H1 (cell line): ENCODE measurements at regions not wholly inside any gene's neighbourhood (a gene's known extent, or its start where the extent isn't known, plus 50 kb on each side); places are given as distances from the start of the nearest gene placed in this dataset.

ENCODE experiments used
- CTCF ChIA-PET: fragments of 300-600 bp; sonication (Branson Sonifier 250); formaldehyde crosslinking; loops from one replicate; lab custom pipeline; 2021; ENCODE audit not compliant: partially characterized antibody; lab: Charles Lee
- POLR2A ChIA-PET: fragments of 300-600 bp; sonication (Branson Sonifier 250); formaldehyde crosslinking; loops from one replicate; lab custom pipeline; 2021; ENCODE audit warnings: inconsistent platforms; ENCODE audit not compliant: partially characterized antibody; lab: Charles Lee
- DNase-seq, 2 experiments: peaks; one replicate each; pipeline versions ENCODE4 v3.0.0 to v3.0.0-alpha.2; 2010 to 2022; ENCODE audit warnings: low spot score in 2 of 2, low read depth in 1 of 2, mixed read lengths in 1 of 2
- FAIRE-seq: peaks from 2 replicates; lab custom pipeline; 2011; peaks lifted over from hg19 to GRCh38; lab: Jason Lieb, UNC
- H2AFZ ChIP-seq: 2 replicates; pipeline ENCODE4 v1.8.1; 2012; ENCODE audit warnings: low read length, inconsistent platforms
- H2AK5ac ChIP-seq: 2 replicates; pipeline ENCODE4 v1.6.1; 2013; ENCODE audit warnings: low read depth, low read length
- H2BK120ac ChIP-seq: replicated peaks from 2 replicates; pipeline ENCODE3; 2013; ENCODE audit warnings: low read depth, low read length, inconsistent platforms
- H2BK12ac ChIP-seq: 2 replicates; pipeline ENCODE4 v1.6.1; 2013; ENCODE audit warnings: low read depth, low read length
- H2BK15ac ChIP-seq: 2 replicates; pipeline ENCODE4 v1.6.1; 2013; ENCODE audit warnings: low read length
- H2BK20ac ChIP-seq: 2 replicates; pipeline ENCODE4 v1.6.1; 2013; ENCODE audit warnings: low read length
- H2BK5ac ChIP-seq: 2 replicates; pipeline ENCODE4 v1.6.1; 2013; ENCODE audit warnings: low read depth, low read length
- H3K14ac ChIP-seq: 2 replicates; pipeline ENCODE4 v1.6.1; 2013; ENCODE audit warnings: inconsistent platforms; ENCODE audit not compliant: insufficient read length
- H3K18ac ChIP-seq: 2 replicates; pipeline ENCODE4 v1.6.1; 2013; ENCODE audit warnings: low read length; ENCODE audit errors: extremely low read depth
- H3K23ac ChIP-seq: 2 replicates; pipeline ENCODE4 v1.6.1; 2013; ENCODE audit warnings: inconsistent platforms; ENCODE audit not compliant: insufficient read length
- H3K23me2 ChIP-seq: 2 replicates; pipeline ENCODE4 v1.6.1; 2013; ENCODE audit warnings: low read depth, low read length
- H3K27ac ChIP-seq: 2 replicates; pipeline ENCODE4 v1.6.1; 2011; ENCODE audit warnings: low read depth, low read length, inconsistent platforms
- H3K27me3 ChIP-seq, 4 experiments: replicated peaks in 1 of 4; 1 replicate in 1 of 4; 2 replicates in 3 of 4; pipeline versions ENCODE4 v1.6.1 to v1.8.1; 2011 to 2013; ENCODE audit warnings: low read length in 3 of 4, mild to moderate bottlenecking in 3 of 4, inconsistent platforms in 2 of 4, mixed read lengths in 2 of 4, moderate library complexity in 1 of 4; ENCODE audit not compliant: control insufficient read depth in 3 of 4, insufficient read depth in 3 of 4; ENCODE audit errors: extremely low read depth in 1 of 4
- H3K36me3 ChIP-seq, 4 experiments: 2 replicates each; pipeline versions ENCODE4 v1.6.1 to v1.8.1; 2011 to 2013; ENCODE audit warnings: mild to moderate bottlenecking in 4 of 4, low read length in 3 of 4, moderate library complexity in 2 of 4, control low read depth in 1 of 4, inconsistent platforms in 1 of 4; ENCODE audit not compliant: insufficient read depth in 4 of 4, control insufficient read depth in 2 of 4
- H3K4ac ChIP-seq: replicated peaks from 2 replicates; pipeline ENCODE3; 2013; ENCODE audit warnings: low read length, low read depth, mixed read lengths, inconsistent platforms; ENCODE audit not compliant: insufficient read length
- H3K4me1 ChIP-seq, 4 experiments: replicated peaks in 1 of 4; 1 replicate in 1 of 4; 2 replicates in 3 of 4; pipeline versions ENCODE4 v1.6.1 to v1.8.1; 2011 to 2013; ENCODE audit warnings: low read length in 3 of 4, inconsistent platforms in 2 of 4, mixed read lengths in 1 of 4; ENCODE audit not compliant: insufficient read depth in 4 of 4, control insufficient read depth in 3 of 4
- H3K4me2 ChIP-seq, 2 experiments: 2 replicates each; pipeline versions ENCODE4 v1.6.1 to v1.8.1; 2011 to 2013; ENCODE audit warnings: low read depth in 2 of 2, low read length in 2 of 2, control low read depth in 1 of 2, inconsistent platforms in 1 of 2, mild to moderate bottlenecking in 1 of 2; ENCODE audit not compliant: insufficient read depth in 1 of 2
- H3K4me3 ChIP-seq, 4 experiments: fragments of 200-600, 300-600 bp in 1 of 4; sonication (generic), shearing (Covaris generic), sonication (Bioruptor Twin) in 1 of 4; 2 replicates each; pipeline versions ENCODE4 v1.5.1 to v1.8.1; 2011 to 2016; ENCODE audit warnings: low read length in 4 of 4, low read depth in 3 of 4, control low read depth in 2 of 4, inconsistent platforms in 2 of 4, mild to moderate bottlenecking in 2 of 4, mixed read lengths in 1 of 4, moderate library complexity in 1 of 4; ENCODE audit not compliant: insufficient read depth in 2 of 4; ENCODE audit errors: extremely low read depth in 1 of 4
- H3K56ac ChIP-seq: replicated peaks from 2 replicates; pipeline ENCODE3; 2013; ENCODE audit warnings: low read depth, mild to moderate bottlenecking, mixed read lengths, low read length, inconsistent platforms; ENCODE audit not compliant: insufficient read length
- H3K79me1 ChIP-seq: 2 replicates; pipeline ENCODE4 v1.6.1; 2013; ENCODE audit warnings: low read depth, low read length, control low read depth
- H3K79me2 ChIP-seq, 2 experiments: 2 replicates each; pipeline versions ENCODE4 v1.6.1 to v1.8.1; 2012 to 2013; ENCODE audit warnings: low read length in 2 of 2, mild to moderate bottlenecking in 2 of 2, inconsistent platforms in 1 of 2; ENCODE audit not compliant: insufficient read depth in 2 of 2, control insufficient read depth in 1 of 2
- H3K9ac ChIP-seq, 4 experiments: replicated peaks in 1 of 4; 1 replicate in 1 of 4; 2 replicates in 3 of 4; pipeline versions ENCODE4 v1.6.1 to v1.8.1; 2011 to 2013; ENCODE audit warnings: low read depth in 3 of 4, low read length in 3 of 4, control low read depth in 2 of 4, mild to moderate bottlenecking in 2 of 4, moderate library complexity in 2 of 4, inconsistent platforms in 1 of 4; ENCODE audit errors: extremely low read depth in 1 of 4
- H3K9me3 ChIP-seq, 2 experiments: 2 replicates each; pipeline versions ENCODE4 v1.6.1 to v1.8.1; 2012 to 2013; ENCODE audit warnings: mild to moderate bottlenecking in 2 of 2, moderate library complexity in 2 of 2, control low read depth in 1 of 2, inconsistent platforms in 1 of 2, low read depth in 1 of 2, low read length in 1 of 2, mixed read lengths in 1 of 2; ENCODE audit not compliant: insufficient read depth in 2 of 2
- H4K20me1 ChIP-seq, 2 experiments: replicated peaks in 1 of 2; 2 replicates each; pipeline versions ENCODE3 to v1.8.1; 2011 to 2013; ENCODE audit warnings: inconsistent platforms in 2 of 2, low read length in 2 of 2, mild to moderate bottlenecking in 1 of 2; ENCODE audit not compliant: insufficient read depth in 2 of 2, control insufficient read depth in 1 of 2
- H4K5ac ChIP-seq: 2 replicates; pipeline ENCODE4 v1.6.1; 2013; ENCODE audit warnings: low read length, low read depth, mixed read lengths, inconsistent platforms; ENCODE audit not compliant: insufficient read length
- H4K8ac ChIP-seq: 2 replicates; pipeline ENCODE4 v1.8.0; 2013; ENCODE audit warnings: mild to moderate bottlenecking, moderate library complexity, low read length, inconsistent platforms; ENCODE audit not compliant: insufficient read depth; ENCODE audit errors: extremely low read depth
- H4K91ac ChIP-seq: replicated peaks from 2 replicates; pipeline ENCODE3; 2013; ENCODE audit warnings: low read length, mixed read lengths, inconsistent platforms; ENCODE audit not compliant: insufficient read length
- GTF2F1 ChIP-seq: IDR thresholded peaks from 2 replicates; pipeline ENCODE4 v1.6.1; 2012; ENCODE audit warnings: low read depth, low read length, improper control_type of control experiment, borderline replicate concordance
- POLR2AphosphoS5 ChIP-seq: IDR thresholded peaks from 2 replicates; pipeline ENCODE4 v1.6.1; 2011; ENCODE audit warnings: low read depth, low read length
- RXRA ChIP-seq: IDR thresholded peaks from 2 replicates; pipeline ENCODE4 v1.6.1; 2011; ENCODE audit warnings: low read depth, mild to moderate bottlenecking, low read length, moderate library complexity; ENCODE audit not compliant: insufficient read depth
- SP1 ChIP-seq: IDR thresholded peaks from 2 replicates; pipeline ENCODE4 v1.6.1; 2011; ENCODE audit warnings: low read depth, low read length
- SP4 ChIP-seq: IDR thresholded peaks from 2 replicates; pipeline ENCODE4 v1.6.1; 2012; ENCODE audit warnings: low read length, inconsistent platforms
- WGBS, 2 experiments: shearing (Covaris generic) in 1 of 2; methylation state at CpG; one replicate each; pipeline versions ENCODE4 v1.1.6 to v1.1.7; 2013 to 2015; ENCODE audit warnings: low lambda C conversion rate in 2 of 2, mixed read lengths in 2 of 2, inconsistent platforms in 1 of 2, low coverage in 1 of 2, missing lambda C conversion rate in 1 of 2; ENCODE audit not compliant: insufficient replicate concordance in 2 of 2, insufficient coverage in 1 of 2, insufficient read length in 1 of 2; ENCODE audit errors: extremely low coverage in 1 of 2, missing lambda C conversion rate in 1 of 2; 5-methylcytosine and 5-hydroxymethylcytosine counted together

- H2BK12ac ChIP-seq: no peak overlapping the region
- H2BK15ac ChIP-seq: no peak overlapping the region
- POLR2A ChIA-PET: no interaction called here
- H3K27ac ChIP-seq: no peak overlapping the region
- no peaks in the 10 kb centered on the region for H3K79me1 ChIP-seq
- no peaks in the 10 kb centered on the region for H3K79me2 ChIP-seq
- no peak overlapping the region; the same call in 1 of the 2 replicates for H4K8ac ChIP-seq
- no peak for FAIRE-seq
- H2AFZ ChIP-seq: no peak overlapping the region
- no peak overlapping the region for H4K5ac ChIP-seq
- H2BK5ac ChIP-seq: no peak overlapping the region
- no peak overlapping the region for H3K56ac ChIP-seq
- no peak overlapping the region for H2BK20ac ChIP-seq
- TF ChIP-seq GTF2F1: no peak
- TF ChIP-seq RXRA: no peak
- TF ChIP-seq SP1: no peak
- TF ChIP-seq SP4: no peak
- no peak for TF ChIP-seq POLR2AphosphoS5
- H3K14ac ChIP-seq: no peak overlapping the region
- no peaks in the 10 kb centered on the region for H3K36me3 ChIP-seq
- no peak overlapping the region for H3K9ac ChIP-seq
- no peak overlapping the region for H3K18ac ChIP-seq
- 88% methylated on average over 25 of the region's 25 CpGs; no CpG with 5 or more reads in 1 of the 2 experiments for WGBS, 2 experiments
- H4K20me1 ChIP-seq: peaks cover 0 to 7% of the 10 kb centered on the region in 2 experiments
- H3K4ac ChIP-seq: no peak overlapping the region
- H2BK120ac ChIP-seq: no peak overlapping the region
- H4K91ac ChIP-seq: no peak overlapping the region
- H3K23me2 ChIP-seq: peaks cover 5% of the 10 kb centered on the region; the same call in 1 of the 2 replicates
- H3K23ac ChIP-seq: no peak overlapping the region
- CTCF ChIA-PET: interaction anchor here (0.6 to 3.8 kb wide), 4 partner anchors 8 to 199 kb away, joined by 3 to 18 read pairs (median 4); no protein-coding TSS in a partner anchor
- no peak for DNase-seq
- 0 out of 2 replicates have a peak overlapping the region, but pooled peaks have one; percentile 53 for H2AK5ac ChIP-seq
- no peak overlapping the region for H3K4me2 ChIP-seq
- no peaks in the 10 kb centered on the region for H3K27me3 ChIP-seq
- H3K4me1 ChIP-seq: no peaks in the 10 kb centered on the region
- H3K4me3 ChIP-seq: no peak overlapping the region
- H3K9me3 ChIP-seq: no peaks in the 10 kb centered on the region; a peak in 1 of 4 replicates
These were observed 304.0 kb downstream of the MBD2 start for GRCh38 chr18:53920312-53921075.
